Muscle of leg (tissue), 3 donors: ENCODE measurements at regions not wholly inside any gene's neighbourhood (a gene's known extent, or its start where the extent isn't known, plus 50 kb on each side); places are given as distances from the start of the nearest gene placed in this dataset.
"Not testable (repeated sequence)": the region's sequence is repeated elsewhere in the genome, so short reads cannot be mapped to it uniquely, and the experiment has no call there.

Experiments
- DNase-seq: peaks from one replicate; pipeline ENCODE4 v3.0.0; 2013
- H3K27ac ChIP-seq: one replicate; pipeline ENCODE4 v1.5.1; 2013; ENCODE audit warnings: mild to moderate bottlenecking, low read length, control low read depth
- H3K27me3 ChIP-seq: one replicate; pipeline ENCODE4 v1.6.1; 2013; ENCODE audit warnings: low read length; ENCODE audit not compliant: control insufficient read depth, insufficient read depth
- H3K36me3 ChIP-seq: one replicate; pipeline ENCODE4 v1.6.1; 2013; ENCODE audit warnings: low read length; ENCODE audit not compliant: control insufficient read depth, insufficient read depth
- H3K4me1 ChIP-seq: one replicate; pipeline ENCODE4 v1.6.1; 2013; ENCODE audit warnings: low read length; ENCODE audit not compliant: control insufficient read depth, insufficient read depth
- H3K4me3 ChIP-seq: one replicate; pipeline ENCODE4 v1.5.1; 2013; ENCODE audit warnings: low read length, control low read depth
- H3K9me3 ChIP-seq: replicated peaks from 2 replicates; pipeline ENCODE4 v1.6.1; 2013; ENCODE audit warnings: low read depth, low read length; ENCODE audit not compliant: control insufficient read depth
- WGBS: methylation state at CpG from one replicate; pipeline ENCODE4 v1.1.5; 2013; ENCODE audit warnings: missing lambda C conversion rate; ENCODE audit not compliant: insufficient coverage; 5-methylcytosine and 5-hydroxymethylcytosine counted together

DNA sequence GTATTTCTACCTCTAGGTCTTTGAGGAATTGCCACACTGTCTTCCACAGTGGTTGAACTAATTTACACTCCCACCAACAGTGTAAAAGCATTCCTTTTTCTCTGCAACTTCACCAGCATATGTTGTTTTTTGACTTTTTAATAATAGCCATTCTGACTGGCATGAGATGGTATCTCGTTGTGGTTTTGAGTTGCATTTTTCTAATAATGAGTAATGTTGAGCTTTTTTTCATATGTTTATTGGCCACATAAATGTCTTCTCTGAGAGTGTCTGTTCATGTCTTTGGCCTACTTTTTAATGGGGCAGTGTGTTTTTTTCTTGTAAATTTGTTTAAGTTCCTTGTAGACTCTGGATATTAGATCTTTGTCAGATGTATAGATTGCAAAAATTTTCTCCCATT lies 121.2 kb downstream of the HNMT start:
- DNase-seq, H3K9me3 ChIP-seq, H3K4me1 ChIP-seq, H3K27me3 ChIP-seq, H3K4me3 ChIP-seq, H3K27ac ChIP-seq, H3K36me3 ChIP-seq: not testable (repeated sequence)
- WGBS = no CpG with 5 or more reads among the region's 1 CpG

DNA sequence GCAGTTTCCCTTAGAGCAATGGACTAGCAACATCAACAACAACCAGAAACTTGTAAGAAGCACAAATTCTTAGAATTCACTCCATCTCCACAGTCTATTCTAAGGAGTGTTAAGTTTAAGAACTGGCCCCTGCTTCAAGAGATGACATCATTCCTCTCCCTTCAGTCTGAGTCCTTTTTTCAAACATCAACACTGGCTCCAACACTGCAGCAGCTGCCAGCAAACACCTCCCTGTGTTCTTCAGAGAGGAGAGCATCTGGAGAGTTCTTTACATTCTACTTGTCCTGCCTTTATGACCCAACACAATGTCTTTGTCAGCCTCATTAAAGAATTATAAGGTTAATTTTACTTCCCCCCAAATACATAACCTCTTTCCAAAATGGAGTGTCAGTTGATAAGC lies 122.3 kb downstream of the HNMT start:
- H3K9me3 ChIP-seq = peaks cover 2% of the 10 kb centered on the region
- H3K4me3 ChIP-seq = no peak overlapping the region
- no peaks in the 10 kb centered on the region for H3K27me3 ChIP-seq
- H3K36me3 ChIP-seq = no peaks in the 10 kb centered on the region
- peak; percentile 75 for DNase-seq
- H3K4me1 ChIP-seq = peaks cover 5% of the 10 kb centered on the region
- H3K27ac ChIP-seq = no peak overlapping the region

DNA sequence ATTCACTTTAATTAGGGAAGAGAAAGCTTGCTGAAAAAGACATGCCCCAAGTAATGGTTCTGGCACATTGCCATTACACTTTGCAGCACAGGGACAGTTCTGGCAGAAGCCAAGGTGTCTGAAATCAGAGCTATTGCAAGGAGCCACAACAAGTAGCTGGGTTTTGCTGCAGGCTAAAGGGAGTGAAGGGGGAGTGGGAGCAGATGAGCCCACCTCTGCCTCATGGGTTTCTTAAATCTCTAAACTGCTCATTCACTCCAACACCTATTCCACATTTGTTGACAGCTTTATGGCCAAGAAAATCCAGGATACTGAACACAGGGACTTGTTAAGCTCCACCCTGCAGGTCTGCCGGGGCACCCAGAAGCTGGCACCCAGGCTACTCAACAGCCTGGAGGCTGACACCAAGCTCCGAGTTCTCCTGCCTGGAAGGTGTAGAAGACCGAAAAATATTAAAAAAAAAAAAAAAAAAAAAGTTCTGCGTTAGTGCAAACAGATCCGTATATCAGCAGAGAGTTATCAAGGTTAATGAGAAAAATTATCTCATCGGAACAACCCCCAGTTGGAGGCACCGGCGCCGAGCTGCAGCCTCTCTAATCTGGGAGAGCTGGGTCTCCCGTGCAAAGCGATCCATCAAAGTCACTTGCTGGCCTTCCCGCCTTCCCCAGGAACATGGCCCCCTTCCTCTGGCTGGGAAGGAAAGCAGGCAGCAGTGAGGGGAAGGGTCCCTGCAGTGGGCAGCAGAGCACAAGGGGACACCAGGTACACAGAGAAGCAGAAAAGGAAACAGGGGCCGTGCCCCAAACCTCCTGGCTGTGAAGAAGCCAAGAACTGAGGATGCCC lies 123.7 kb downstream of the HNMT start:
- Histone ChIP-seq H3K36me3 (no peaks in the 10 kb centered on the region), H3K4me3 (no peak overlapping the region), H3K27ac (no peak overlapping the region), H3K4me1 (peaks cover 5% of the 10 kb centered on the region), H3K9me3 (peaks cover 2% of the 10 kb centered on the region), H3K27me3 (no peaks in the 10 kb centered on the region)
- WGBS = 49% methylated on average over 3 of the region's 13 CpGs
- peak; percentile 18 for DNase-seq

DNA sequence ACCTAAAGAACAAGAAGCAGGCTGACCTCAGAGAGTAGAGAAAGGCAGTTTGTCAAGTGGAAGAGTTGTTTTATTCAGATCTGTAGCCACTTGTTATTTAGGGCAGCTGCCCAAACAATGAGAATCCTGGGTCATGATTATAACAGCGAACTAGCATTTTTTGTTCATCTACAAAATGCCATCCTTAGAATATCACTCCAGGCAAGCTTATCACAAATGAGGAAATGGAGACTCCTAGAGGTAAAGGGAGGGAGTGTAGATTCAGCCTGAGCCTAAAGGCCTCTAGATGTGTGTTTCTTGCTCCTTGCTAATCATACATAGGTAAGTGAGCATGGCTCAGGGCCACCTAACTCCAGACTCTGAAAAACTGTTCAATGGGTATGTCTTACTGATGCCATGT lies 126.1 kb downstream of the HNMT start:
- H3K36me3 ChIP-seq = no peaks in the 10 kb centered on the region
- DNase-seq = peak; percentile 23
- H3K9me3 ChIP-seq = no peaks in the 10 kb centered on the region
- no peak overlapping the region for H3K27ac ChIP-seq
- H3K4me3 ChIP-seq = no peak overlapping the region
- WGBS = no CpG with 5 or more reads among the region's 1 CpG
- no peaks in the 10 kb centered on the region for H3K27me3 ChIP-seq
- peaks cover 5% of the 10 kb centered on the region for H3K4me1 ChIP-seq

DNA sequence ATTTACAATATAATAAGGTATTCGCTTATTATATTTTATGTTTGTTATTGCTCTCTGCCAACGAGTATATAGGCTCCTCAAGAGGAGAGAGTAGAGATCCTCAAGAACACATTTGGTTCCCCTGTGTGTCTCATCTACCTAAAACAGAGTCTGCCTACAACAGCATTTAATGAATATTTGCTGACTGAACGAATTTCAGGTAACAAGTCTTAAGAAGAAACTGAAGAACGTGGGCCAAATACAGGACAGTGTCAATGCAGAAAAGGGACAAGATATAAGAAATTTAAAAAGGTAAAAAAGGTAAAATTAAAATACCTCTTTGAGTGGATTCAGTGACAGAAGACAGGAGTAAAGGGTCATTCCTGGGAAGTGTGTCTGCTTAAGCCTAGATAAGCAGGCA lies 129.2 kb downstream of the HNMT start:
- Histone ChIP-seq H3K27ac (no peak overlapping the region), H3K27me3 (no peaks in the 10 kb centered on the region), H3K36me3 (no peaks in the 10 kb centered on the region), H3K9me3 (no peaks in the 10 kb centered on the region), H3K4me1 (no peaks in the 10 kb centered on the region), H3K4me3 (no peak overlapping the region)
- 83% methylated on average over 1 of the region's 4 CpGs for WGBS
- no peak for DNase-seq

DNA sequence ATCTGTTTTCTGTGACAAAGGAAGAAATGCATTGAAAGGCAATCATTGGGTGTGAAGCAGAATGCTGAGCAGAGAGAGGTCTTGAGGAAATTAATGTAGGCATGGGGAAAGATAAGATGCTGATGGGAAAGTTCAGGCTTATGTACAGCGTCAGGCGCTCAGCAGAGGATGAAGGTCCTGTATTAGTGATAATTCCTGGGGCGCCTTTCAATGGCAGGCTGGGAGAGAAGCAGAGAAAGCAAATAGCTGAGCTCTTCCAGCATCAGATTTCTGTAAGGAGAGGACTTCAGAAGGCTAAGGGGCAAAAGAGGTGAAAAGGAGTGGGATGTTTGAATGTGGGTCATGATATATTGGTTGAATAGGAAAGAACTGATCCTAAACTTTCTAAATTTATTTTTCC lies 129.8 kb downstream of the HNMT start:
- DNase-seq = no peak
- no peak overlapping the region for H3K4me3 ChIP-seq
- H3K27me3 ChIP-seq = no peaks in the 10 kb centered on the region
- WGBS = 59% methylated on average over 3 of the region's 3 CpGs
- no peak overlapping the region for H3K27ac ChIP-seq
- H3K4me1 ChIP-seq = no peaks in the 10 kb centered on the region
- H3K9me3 ChIP-seq = no peaks in the 10 kb centered on the region
- H3K36me3 ChIP-seq = no peaks in the 10 kb centered on the region

DNA sequence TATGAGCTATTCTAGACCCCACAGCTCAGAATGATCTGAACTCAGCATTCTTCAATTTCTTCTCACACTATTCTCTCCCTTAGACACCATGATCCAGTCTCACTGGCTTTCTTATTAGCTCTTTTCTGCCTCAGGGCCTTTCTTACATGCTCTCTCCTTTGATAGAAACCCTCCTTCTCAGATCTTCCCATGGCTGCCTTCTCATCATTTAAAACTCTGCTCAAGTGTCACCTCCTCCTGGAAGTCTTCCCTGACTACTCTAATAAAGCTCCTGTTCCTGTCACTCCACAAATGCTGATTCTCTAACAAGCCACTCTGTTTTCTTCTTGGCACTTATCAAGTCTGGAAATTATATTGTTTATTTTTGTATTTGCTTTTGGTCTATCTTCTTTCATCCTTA lies 131.1 kb downstream of the HNMT start:
- no peak for DNase-seq
- no peak overlapping the region for H3K4me3 ChIP-seq
- no peaks in the 10 kb centered on the region for H3K9me3 ChIP-seq
- no peaks in the 10 kb centered on the region for H3K4me1 ChIP-seq
- H3K36me3 ChIP-seq = no peaks in the 10 kb centered on the region
- H3K27me3 ChIP-seq = no peaks in the 10 kb centered on the region
- no peak overlapping the region for H3K27ac ChIP-seq

DNA sequence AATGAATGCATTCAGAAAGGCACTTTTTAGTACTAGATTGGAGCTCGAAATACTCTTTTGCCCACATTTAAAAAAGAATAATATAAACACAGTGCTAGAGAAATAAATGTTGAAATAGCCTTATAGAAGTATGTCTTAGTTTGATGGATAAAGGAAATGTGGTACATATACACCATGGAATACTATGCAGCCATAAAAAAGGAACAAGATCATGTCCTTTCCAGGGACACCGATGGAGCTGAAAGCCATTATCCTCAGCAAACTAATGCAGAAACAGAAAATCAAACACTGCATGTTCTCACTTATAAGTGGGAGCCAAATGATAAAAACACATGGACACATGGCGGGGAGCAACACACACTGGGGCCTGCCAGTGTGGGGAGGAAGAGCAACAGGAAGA lies 135.0 kb downstream of the HNMT start:
- not testable (repeated sequence) for DNase-seq, H3K4me3 ChIP-seq, H3K4me1 ChIP-seq, H3K27me3 ChIP-seq, H3K27ac ChIP-seq, H3K36me3 ChIP-seq, H3K9me3 ChIP-seq
- 86% methylated on average over 1 of the region's 3 CpGs for WGBS

DNA sequence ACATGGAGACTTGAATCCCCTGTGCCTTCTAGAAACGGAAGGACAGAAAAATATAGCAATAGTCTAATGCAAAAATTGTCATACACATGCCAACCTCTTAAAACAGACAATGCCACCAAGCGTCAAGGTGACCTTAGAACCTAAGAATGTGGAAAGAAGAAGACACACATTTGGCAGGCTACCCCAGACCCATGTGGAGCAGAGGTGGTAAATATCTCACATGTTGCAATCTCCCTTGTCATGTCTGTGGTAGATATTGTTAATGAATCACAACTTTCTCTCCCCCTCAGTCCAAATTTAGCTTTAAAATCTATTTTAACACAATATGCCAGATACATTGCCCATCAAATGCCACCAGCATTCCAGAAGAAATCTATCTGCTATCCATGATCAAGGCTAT lies 137.4 kb downstream of the HNMT start:
- no peaks in the 10 kb centered on the region for H3K4me1 ChIP-seq
- no peak overlapping the region for H3K4me3 ChIP-seq
- WGBS = no CpG with 5 or more reads among the region's 2 CpGs

DNA sequence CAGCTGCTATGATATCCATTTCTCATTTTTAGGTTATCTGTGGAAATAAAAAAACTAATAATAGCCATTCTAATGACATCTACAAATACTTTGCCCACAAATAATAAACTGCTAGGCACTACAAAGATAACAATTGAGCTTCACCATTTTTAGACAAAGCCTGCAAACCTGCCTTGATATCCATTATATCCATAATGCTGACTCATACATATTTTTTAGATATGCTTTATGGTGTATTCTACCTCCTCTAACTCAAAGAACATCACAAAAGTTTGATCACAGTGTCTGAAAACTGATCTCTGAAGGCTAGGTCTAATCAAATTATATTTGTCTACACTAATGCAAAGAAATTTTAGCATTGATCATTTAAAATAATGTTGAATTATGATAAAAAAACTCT lies 138.4 kb downstream of the HNMT start:
- Histone ChIP-seq H3K36me3 (no peaks in the 10 kb centered on the region), H3K4me3 (no peak overlapping the region), H3K27ac (no peak overlapping the region), H3K4me1 (no peaks in the 10 kb centered on the region), H3K27me3 (no peaks in the 10 kb centered on the region), H3K9me3 (no peaks in the 10 kb centered on the region)
- no peak for DNase-seq

More for the DNA sequence above, 137.4 kb downstream of the HNMT start:
- no peaks in the 10 kb centered on the region for H3K27me3 ChIP-seq
- no peak overlapping the region for H3K27ac ChIP-seq
- no peaks in the 10 kb centered on the region for H3K36me3 ChIP-seq
- no peak for DNase-seq
- H3K9me3 ChIP-seq = no peaks in the 10 kb centered on the region

DNA sequence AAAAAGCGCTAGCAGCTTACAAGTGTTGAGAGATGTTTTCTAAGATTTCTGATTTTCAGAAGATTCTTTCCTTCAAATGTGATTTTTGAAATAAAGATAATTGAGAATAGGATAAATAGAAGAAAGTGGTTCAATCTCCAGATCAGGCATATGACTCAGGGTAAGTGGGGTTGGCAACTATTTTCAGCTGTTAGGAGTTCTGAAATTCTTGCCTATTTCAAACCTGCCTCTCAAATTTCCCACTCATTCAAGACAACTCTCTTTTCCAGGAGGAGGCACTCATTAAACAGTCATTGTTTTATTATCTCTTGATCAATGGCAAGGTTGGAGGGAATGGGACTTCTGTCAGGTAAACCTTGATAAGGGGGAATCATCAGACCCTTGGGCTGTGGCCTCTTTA lies 138.9 kb downstream of the HNMT start:
- no peaks in the 10 kb centered on the region for H3K9me3 ChIP-seq
- no peaks in the 10 kb centered on the region for H3K27me3 ChIP-seq
- no CpG with 5 or more reads among the region's 1 CpG for WGBS
- no peaks in the 10 kb centered on the region for H3K4me1 ChIP-seq
- no peak overlapping the region for H3K27ac ChIP-seq
- DNase-seq = no peak
- no peak overlapping the region for H3K4me3 ChIP-seq
- no peaks in the 10 kb centered on the region for H3K36me3 ChIP-seq
